Activated CD8-positive, alpha-beta T cell treated with anti-CD3 and anti-CD28 coated beads for 36 hours (primary cell): ENCODE measurements at regions not wholly inside any gene's neighbourhood (a gene's known extent, or its start where the extent isn't known, plus 50 kb on each side); places are given as distances from the start of the nearest gene placed in this dataset.

ENCODE experiments used
- ATAC-seq: fragments of 200-7000 bp; cut with Tn5 transposase; one replicate; pipeline ENCODE4 v1.10.0; 2021; ENCODE audit warnings: mild to moderate bottlenecking, moderate library complexity
- CTCF ChIA-PET: fragments of 350-600 bp; sonication (Branson Sonifier 250); formaldehyde crosslinking; loops from one replicate; lab custom pipeline; 2021; ENCODE audit warnings: antibody characterized with exemption; lab: Charles Lee
- POLR2A ChIA-PET: fragments of 350-600 bp; sonication (Branson Sonifier 250); formaldehyde crosslinking; loops from one replicate; lab custom pipeline; 2021; ENCODE audit warnings: antibody characterized with exemption; lab: Charles Lee
- DNase-seq: peaks from one replicate; pipeline ENCODE4 v3.0.0-alpha.2; 2020
- H3K27ac Mint-ChIP-seq: one replicate; pipeline ENCODE4 v1.8.0; 2021; ENCODE audit warnings: mild to moderate bottlenecking, mixed read lengths
- H3K27me3 Mint-ChIP-seq: one replicate; pipeline ENCODE4 v1.8.0; 2021; ENCODE audit warnings: mixed read lengths
- H3K36me3 Mint-ChIP-seq: one replicate; pipeline ENCODE4 v1.8.0; 2021; ENCODE audit warnings: low read depth, mixed read lengths
- H3K4me1 Mint-ChIP-seq: one replicate; pipeline ENCODE4 v1.8.0; 2021; ENCODE audit warnings: low read depth, mixed read lengths
- H3K4me3 Mint-ChIP-seq: one replicate; pipeline ENCODE4 v1.8.0; 2021; ENCODE audit warnings: mild to moderate bottlenecking, moderate library complexity, mixed read lengths
- H3K9me3 Mint-ChIP-seq: one replicate; pipeline ENCODE4 v1.8.0; 2021; ENCODE audit warnings: mixed read lengths
- intact Hi-C: fragments of 100-400 bp; cut with micrococcal nuclease; formaldehyde crosslinking; loops from one replicate; pipeline ENCODE4 v1.10.0; 2022
- TF ChIP-seq, protein P1 (sequence below): fragments of 200-600 bp; IDR thresholded peaks from one replicate; pipeline ENCODE4 v1.8.0; 2022; ENCODE audit warnings: antibody characterized with exemption, mild to moderate bottlenecking

DNA sequence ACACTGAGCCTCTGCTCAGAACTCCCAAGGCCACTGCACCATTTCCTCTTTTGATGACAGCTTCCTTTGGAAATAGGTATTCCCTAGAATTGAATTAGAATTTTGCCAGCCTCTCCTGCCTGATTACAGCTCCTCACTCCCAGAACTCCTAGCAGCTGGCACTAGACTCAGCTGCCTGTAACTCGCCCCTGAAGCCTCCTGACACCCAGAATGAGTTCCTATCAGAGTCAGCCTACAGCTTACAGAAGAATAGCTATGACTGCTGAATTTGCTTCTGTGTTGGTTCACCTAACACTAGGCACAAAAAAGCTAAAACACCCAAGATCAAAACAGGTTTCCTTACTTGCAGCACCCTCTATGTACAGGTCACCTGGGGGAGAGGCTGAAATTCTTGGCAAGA lies 108.2 kb upstream of the PTPRM start:
- intact Hi-C loops, result no loop called here
- H3K9me3 Mint-ChIP-seq, result peaks cover 1% of the 10 kb centered on the region
- DNase-seq (no peak), ATAC-seq (no peak)
- ChIA-PET CTCF (no interaction called here), POLR2A (no interaction called here)
- no peak overlapping the region for H3K4me3 Mint-ChIP-seq
- no peak overlapping the region for H3K27ac Mint-ChIP-seq
- H3K4me1 Mint-ChIP-seq, result no peaks in the 10 kb centered on the region
- no peaks in the 10 kb centered on the region for H3K27me3 Mint-ChIP-seq
- no peaks in the 10 kb centered on the region for H3K36me3 Mint-ChIP-seq
- TF ChIP-seq, protein P1, sequence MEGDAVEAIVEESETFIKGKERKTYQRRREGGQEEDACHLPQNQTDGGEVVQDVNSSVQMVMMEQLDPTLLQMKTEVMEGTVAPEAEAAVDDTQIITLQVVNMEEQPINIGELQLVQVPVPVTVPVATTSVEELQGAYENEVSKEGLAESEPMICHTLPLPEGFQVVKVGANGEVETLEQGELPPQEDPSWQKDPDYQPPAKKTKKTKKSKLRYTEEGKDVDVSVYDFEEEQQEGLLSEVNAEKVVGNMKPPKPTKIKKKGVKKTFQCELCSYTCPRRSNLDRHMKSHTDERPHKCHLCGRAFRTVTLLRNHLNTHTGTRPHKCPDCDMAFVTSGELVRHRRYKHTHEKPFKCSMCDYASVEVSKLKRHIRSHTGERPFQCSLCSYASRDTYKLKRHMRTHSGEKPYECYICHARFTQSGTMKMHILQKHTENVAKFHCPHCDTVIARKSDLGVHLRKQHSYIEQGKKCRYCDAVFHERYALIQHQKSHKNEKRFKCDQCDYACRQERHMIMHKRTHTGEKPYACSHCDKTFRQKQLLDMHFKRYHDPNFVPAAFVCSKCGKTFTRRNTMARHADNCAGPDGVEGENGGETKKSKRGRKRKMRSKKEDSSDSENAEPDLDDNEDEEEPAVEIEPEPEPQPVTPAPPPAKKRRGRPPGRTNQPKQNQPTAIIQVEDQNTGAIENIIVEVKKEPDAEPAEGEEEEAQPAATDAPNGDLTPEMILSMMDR, result no peak

DNA sequence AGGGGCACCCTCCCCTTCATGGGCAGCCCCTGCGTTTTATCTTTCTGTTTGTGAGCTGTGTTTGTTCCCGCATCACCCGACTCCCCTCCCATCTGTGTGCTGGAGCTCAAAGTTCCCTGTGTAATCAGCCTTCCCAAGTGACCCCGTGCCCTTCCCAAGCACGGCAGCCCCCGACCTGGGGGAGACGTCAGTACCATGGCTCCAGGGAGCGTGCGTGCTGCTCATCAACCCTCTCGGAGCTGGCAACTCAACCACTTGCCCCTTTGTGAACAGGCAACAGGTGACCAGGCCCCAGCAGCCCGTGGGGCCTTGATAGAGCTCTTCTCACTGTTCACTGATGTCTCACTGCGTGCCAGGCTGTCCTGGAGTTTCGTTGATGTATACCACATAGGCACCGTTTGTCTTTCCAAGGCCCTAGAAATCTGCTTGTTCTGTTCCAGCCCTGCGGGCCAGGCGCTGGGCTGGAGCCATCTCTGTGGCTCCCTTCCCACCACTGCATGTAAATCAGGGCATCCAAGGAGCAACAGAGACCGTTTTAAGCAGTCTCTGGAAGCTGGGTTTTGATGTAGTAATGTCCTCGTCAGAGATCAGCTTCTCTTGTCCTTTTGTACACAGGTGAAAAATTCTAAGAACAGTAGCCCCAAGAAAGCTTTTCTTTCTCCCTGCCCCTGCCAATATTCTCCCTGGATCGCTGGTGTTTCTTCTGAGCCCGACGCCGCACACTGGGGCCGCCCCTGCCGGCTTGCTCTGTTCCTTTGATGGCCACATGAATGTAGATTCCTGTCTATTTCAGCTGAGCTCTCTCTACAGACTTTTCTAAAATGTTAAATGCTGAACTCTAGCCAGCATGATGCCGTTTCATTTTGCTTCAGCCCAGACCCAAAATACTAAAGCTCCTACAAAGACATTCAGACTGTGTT lies 107.0 kb upstream of the PTPRM start:
- intact Hi-C loops, result no loop called here
- Mint-ChIP-seq H3K9me3 (peaks cover 1% of the 10 kb centered on the region), H3K27ac (no peak overlapping the region), H3K27me3 (no peaks in the 10 kb centered on the region), H3K4me3 (no peak overlapping the region), H3K36me3 (no peaks in the 10 kb centered on the region), H3K4me1 (no peaks in the 10 kb centered on the region)
- ATAC-seq (no peak), DNase-seq (no peak)
- POLR2A ChIA-PET, result no interaction called here
- CTCF ChIA-PET, result no interaction called here
- TF ChIP-seq, protein P1, result no peak

DNA sequence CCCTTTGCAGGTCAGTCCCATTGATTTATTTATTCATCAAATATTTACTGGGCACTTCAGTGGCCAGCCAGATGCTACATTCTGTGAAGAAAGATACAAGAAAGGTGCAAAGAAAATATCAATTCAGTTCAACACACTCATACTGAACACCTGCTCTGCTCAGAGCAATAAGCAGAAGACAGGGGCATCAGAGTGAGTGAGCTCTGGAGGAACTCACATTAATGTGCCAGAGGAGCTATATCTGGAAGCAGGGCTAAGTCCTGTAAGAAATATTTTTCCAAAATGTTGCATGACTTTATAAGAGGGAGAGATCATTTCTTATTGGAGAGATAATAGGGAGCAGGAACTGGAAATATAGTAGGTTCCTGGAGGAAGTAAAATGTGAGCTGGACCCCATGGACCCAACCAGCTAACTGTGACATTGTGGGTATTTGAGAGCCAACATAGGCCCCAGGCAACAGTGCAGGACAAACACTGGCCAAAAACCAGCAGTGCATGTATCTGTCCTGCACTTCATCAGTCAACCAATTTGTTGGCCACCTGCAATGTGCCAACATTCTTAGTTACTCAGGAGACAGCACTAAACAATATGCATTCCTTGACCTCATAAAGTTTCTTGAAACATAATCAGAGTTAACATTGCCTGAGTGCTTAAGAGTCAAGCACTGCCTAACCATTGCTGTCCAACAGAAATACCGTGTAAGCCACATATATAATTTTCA lies 102.7 kb upstream of the PTPRM start:
- POLR2A ChIA-PET, result no interaction called here
- CTCF ChIA-PET, result no interaction called here
- Mint-ChIP-seq H3K36me3 (no peaks in the 10 kb centered on the region), H3K4me3 (no peak overlapping the region), H3K4me1 (no peaks in the 10 kb centered on the region), H3K27me3 (peaks cover 6% of the 10 kb centered on the region), H3K27ac (no peak overlapping the region), H3K9me3 (no peaks in the 10 kb centered on the region)
- TF ChIP-seq, protein P1, result no peak
- intact Hi-C loops, result no loop called here
- DNase-seq, result no peak
- no peak for ATAC-seq

- ATAC-seq (no peak), DNase-seq (no peak)
- CTCF ChIA-PET, result no interaction called here
- Mint-ChIP-seq H3K36me3 (no peaks in the 10 kb centered on the region), H3K27me3 (peaks cover 6% of the 10 kb centered on the region), H3K4me3 (no peak overlapping the region), H3K27ac (no peak overlapping the region), H3K4me1 (no peaks in the 10 kb centered on the region), H3K9me3 (no peaks in the 10 kb centered on the region)
- intact Hi-C loops, result no loop called here
- TF ChIP-seq, protein P1, result no peak
- POLR2A ChIA-PET, result no interaction called here
Measured at GRCh38 chr18:7466190-7466589, 100.9 kb upstream of the PTPRM start.
